GM12872 (cell line): ENCODE measurements at regions not wholly inside any gene's neighbourhood (a gene's known extent, or its start where the extent isn't known, plus 50 kb on each side); places are given as distances from the start of the nearest gene placed in this dataset.

Experiments
- TF ChIP-seq, protein P1 (sequence below): IDR thresholded peaks from 3 replicates; pipeline ENCODE4 v1.5.1; 2011; ENCODE audit warnings: low read depth, mild to moderate bottlenecking, low read length, moderate library complexity; ENCODE audit not compliant: insufficient read depth

DNA sequence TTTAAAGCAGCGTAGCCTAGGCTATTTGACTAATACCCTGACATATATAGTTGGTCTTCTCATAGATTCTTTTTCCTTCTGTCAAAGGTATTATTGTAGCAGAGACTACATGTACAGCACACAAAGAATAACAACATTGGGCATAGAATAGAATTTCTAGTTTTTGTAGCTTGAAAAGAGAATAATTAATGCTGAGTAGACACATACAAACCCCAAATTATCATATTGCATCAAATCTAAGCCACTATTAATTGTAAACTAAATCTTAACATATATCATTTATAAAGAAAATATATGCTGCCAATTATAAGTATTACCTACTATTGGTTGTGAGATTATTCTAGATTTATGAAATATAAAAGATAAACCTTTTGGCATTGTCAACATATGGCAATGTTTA is 574.5 kb downstream of the SLCO4C1 start:
- TF ChIP-seq, protein P1, sequence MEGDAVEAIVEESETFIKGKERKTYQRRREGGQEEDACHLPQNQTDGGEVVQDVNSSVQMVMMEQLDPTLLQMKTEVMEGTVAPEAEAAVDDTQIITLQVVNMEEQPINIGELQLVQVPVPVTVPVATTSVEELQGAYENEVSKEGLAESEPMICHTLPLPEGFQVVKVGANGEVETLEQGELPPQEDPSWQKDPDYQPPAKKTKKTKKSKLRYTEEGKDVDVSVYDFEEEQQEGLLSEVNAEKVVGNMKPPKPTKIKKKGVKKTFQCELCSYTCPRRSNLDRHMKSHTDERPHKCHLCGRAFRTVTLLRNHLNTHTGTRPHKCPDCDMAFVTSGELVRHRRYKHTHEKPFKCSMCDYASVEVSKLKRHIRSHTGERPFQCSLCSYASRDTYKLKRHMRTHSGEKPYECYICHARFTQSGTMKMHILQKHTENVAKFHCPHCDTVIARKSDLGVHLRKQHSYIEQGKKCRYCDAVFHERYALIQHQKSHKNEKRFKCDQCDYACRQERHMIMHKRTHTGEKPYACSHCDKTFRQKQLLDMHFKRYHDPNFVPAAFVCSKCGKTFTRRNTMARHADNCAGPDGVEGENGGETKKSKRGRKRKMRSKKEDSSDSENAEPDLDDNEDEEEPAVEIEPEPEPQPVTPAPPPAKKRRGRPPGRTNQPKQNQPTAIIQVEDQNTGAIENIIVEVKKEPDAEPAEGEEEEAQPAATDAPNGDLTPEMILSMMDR: no peak

DNA sequence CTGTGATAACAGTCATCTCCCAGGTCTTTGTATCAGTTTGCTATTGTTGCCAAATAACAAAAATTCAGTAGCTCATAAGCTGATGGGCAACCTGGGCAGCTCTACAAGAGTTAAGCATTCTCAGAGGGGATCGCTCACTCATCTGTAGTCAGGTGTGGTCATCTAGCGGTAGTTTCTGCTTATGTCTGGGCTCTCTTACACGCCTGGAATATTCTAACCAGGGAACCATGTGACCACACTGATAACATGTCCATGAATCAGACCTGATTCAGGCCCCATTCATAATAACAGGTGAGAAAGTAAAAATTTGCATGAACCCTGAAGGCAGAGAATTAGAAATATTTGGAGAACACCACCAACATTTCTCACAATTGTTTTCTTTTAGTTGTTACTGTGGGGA is 576.1 kb downstream of the SLCO4C1 start:
- TF ChIP-seq, protein P1: no peak

DNA sequence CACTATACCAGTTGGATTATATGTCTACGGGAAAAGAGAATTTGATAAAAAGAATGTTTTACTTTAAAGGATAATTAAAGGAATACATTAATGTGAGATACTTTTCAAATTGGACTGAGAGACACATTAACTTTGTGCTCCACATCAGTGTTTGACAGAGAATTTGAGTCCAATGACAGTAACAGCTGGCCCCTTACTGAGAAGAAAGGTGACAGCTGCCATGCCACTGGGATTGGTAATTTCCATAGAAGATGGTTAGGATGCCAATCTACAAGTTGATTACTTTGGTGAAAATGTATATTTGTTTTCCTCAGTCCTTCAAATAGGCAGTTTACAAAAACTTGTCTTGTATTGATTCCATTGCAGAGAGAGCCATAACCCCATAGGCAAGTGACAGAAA is 578.4 kb downstream of the SLCO4C1 start:
- TF ChIP-seq, protein P1: no peak

DNA sequence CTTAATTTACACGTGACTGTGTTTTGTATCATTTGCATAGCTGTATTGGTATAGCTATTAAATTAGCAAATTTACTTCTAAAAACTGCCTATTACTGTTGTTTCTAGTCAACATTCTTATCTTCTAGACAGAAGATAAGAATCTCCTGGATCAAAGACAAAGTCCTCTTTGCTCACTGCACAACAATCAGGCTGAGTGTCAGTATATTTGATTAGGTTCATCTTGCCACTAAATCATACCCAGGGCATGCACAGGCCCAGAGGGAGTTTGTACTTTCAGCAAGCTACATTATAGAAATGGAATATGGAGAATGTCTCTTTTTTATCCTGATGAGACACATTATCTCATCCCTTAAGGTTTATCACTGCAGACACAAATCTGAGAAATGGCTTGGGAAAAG is 579.1 kb downstream of the SLCO4C1 start:
- TF ChIP-seq, protein P1: no peak

DNA sequence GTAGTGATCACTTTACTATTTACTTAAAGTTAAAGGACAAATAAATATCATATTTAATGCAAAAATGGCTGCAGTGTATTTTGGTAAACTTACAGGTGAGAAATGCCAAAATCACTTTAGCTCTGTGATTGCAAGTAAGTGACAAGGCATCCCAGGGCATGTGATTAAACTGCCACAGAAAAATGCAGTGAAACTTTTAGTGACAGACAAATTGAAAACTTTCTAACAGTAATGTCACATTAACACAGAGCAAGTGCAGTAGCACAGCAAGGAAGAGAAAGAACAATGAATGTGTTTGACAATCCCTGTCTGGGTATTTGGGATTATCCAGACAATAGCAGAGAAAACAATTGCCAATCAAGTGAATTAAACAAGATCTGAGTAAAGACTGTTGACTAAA is 606.8 kb downstream of the SLCO4C1 start:
- TF ChIP-seq, protein P1: no peak

DNA sequence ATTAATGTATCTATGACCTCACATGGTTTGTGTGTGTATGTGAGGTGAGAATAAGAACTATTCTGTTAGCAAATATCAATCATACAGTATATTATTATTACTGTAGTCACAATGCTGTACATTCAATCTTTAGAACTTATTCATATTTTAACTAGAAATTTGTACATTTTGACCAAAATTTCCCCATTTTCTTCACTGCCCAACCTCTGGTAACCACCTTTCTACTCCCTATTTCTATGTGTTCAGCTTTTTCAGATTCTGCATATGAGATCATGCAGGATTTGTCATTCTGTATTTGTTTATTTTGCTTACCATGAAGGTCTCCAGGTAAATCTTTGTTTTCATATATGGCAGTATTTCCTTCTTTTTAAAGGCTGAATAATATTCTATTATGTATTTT is 607.9 kb downstream of the SLCO4C1 start:
- TF ChIP-seq, protein P1: no peak

DNA sequence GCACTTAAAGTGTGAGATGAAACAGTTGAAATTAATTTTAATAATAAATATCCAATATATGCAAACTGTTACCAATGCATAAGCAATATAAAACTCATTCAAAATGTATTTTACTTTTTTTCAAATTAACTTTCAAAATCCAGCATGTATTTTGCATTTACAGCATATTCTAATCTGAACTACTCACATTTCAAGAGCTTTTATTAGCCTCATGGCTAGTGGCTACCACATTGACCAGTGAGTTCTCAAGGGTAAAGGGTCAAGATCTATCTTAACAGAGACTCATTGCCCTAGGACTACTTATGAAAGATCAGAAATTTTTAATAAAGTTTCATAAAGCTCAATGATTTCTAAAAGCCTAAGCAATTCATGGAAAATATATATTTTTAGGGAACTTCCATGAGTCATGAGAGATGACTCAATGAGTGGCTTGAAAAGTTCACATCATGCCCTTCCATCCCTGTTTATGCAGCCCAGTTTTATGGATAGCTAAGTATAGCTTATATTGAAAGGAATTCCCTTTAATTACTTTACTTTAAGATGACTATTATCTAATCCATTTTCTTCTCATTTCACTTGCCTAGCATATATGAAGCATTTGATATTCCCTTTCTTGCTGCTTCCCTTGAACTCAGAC is 608.6 kb downstream of the SLCO4C1 start:
- TF ChIP-seq, protein P1: no peak

DNA sequence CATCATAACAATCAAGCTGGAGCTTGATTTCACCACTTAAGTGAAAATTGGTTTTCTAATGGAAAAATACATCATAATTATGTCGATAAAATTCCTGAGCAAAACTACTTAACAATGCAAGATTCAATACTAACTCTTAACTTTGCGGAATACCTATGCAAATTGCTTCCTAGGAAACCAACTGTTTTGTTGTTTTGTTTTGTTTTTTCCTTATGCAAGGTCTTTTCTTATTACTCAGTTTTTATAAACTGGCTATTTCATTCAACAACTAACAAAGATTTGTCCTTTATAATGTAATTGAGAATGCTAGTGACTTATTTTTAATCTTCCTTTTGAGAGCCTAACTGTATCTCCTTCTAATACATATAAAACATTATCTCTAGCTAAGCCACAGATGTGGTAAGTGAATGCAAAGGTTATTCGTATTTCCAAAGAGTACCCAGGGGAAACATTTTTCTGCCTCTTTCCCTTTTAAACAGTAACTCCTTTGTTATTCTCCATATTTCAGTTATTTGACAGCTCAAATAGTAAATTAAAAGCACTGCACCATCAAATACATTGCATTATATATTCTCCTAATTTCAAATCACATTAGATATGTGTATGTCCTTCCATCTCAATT is 609.4 kb downstream of the SLCO4C1 start:
- TF ChIP-seq, protein P1: no peak
